ENCODE measurements at regions not wholly inside any gene's neighbourhood (a gene's known extent, or its start where the extent isn't known, plus 50 kb on each side); places are given as distances from the start of the nearest gene placed in this dataset.

DNA sequence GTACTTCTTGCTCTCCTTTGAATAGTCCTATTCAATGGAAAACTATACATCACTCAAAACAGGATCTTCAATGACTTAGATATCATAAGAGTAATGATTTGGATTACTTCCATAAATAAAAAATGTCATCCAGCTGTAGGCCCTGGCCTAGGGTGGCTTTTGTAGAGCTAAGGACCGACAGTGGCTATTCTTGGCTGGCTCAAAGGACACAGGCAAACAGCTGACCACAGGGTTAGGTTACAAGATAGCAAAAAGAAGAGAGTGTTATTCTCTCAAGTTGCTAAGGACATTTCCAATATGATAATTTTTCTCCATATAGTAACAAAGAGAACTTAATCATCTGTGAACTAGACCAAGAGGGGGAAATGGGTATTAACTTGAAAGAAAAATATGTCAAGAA, 495.1 kb downstream of the PLPP3 start:
- TF ChIP-seq, protein P1, sequence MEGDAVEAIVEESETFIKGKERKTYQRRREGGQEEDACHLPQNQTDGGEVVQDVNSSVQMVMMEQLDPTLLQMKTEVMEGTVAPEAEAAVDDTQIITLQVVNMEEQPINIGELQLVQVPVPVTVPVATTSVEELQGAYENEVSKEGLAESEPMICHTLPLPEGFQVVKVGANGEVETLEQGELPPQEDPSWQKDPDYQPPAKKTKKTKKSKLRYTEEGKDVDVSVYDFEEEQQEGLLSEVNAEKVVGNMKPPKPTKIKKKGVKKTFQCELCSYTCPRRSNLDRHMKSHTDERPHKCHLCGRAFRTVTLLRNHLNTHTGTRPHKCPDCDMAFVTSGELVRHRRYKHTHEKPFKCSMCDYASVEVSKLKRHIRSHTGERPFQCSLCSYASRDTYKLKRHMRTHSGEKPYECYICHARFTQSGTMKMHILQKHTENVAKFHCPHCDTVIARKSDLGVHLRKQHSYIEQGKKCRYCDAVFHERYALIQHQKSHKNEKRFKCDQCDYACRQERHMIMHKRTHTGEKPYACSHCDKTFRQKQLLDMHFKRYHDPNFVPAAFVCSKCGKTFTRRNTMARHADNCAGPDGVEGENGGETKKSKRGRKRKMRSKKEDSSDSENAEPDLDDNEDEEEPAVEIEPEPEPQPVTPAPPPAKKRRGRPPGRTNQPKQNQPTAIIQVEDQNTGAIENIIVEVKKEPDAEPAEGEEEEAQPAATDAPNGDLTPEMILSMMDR (IDR thresholded peaks at IDR 0.05; ENCODE audit: control extremely low read depth, extremely low read depth), result no peak

DNA sequence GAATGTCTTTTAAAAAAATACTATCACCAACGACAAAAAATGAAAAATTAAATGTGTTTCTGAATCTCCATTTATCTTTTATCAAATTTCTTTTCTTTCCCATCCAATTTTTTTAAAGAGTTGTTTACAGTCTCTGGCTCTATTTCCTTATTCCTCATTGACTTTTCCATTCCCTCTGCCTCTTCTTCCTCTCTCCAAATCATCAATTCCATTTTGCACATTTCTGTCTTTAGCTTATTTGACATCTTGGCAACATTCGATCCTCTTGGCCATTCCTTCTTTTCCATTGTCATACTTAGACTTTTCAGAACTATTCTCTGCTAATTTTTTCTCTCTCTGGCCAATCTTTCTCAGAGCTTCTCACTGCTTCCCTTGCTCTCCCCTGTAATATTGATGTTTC, 497.6 kb downstream of the PLPP3 start:
- no peak overlapping the region for H3K4me3 ChIP-seq
- H3K36me3 ChIP-seq (ENCODE audit: control insufficient read depth in 4 of 4, insufficient read depth in 4 of 4, low read length in 4 of 4), result no peaks in the 10 kb centered on the region
- TF ChIP-seq, protein P1 (IDR thresholded peaks at IDR 0.05; ENCODE audit: control extremely low read depth, extremely low read depth), result no peak
- no peak overlapping the region for H3K27ac ChIP-seq (ENCODE audit: low read depth in 1 of 2, low read length in 1 of 2)
- no peak overlapping the region for H3K9ac ChIP-seq (ENCODE audit: insufficient read depth in 1 of 2, low read length in 2 of 2)
- H3K4me1 ChIP-seq (ENCODE audit: control insufficient read depth in 5 of 5, insufficient read depth in 5 of 5, low read length in 5 of 5), result peaks cover 0 to 27% (median 2%) of the 10 kb centered on the region in 5 donors
- 62 to 72% methylated on average over 2 of the region's 2 CpGs for WGBS, 2 donors
- no peaks in the 10 kb centered on the region for H3K27me3 ChIP-seq (ENCODE audit: control insufficient read depth in 3 of 3, insufficient read depth in 3 of 3, low read length in 2 of 3)
- peak in 1 of 3 donors; percentile 56 for DNase-seq
- ATAC-seq (ENCODE audit: insufficient read depth, low FRiP score), result no peak
- H3K9me3 ChIP-seq (ENCODE audit: control insufficient read depth in 4 of 4, insufficient read depth in 3 of 4, low read length in 3 of 4), result no peaks in the 10 kb centered on the region

More for the DNA sequence above, 495.1 kb downstream of the PLPP3 start:
- H3K27ac ChIP-seq (ENCODE audit: low read depth in 1 of 2, low read length in 1 of 2), result no peak overlapping the region
- H3K9me3 ChIP-seq (ENCODE audit: control insufficient read depth in 4 of 4, insufficient read depth in 3 of 4, low read length in 3 of 4), result peaks cover 0 to 3% (median 0%) of the 10 kb centered on the region in 4 donors
- peaks cover 0 to 19% (median 2%) of the 10 kb centered on the region in 5 donors for H3K4me1 ChIP-seq (ENCODE audit: control insufficient read depth in 5 of 5, insufficient read depth in 5 of 5, low read length in 5 of 5)
- no peaks in the 10 kb centered on the region for H3K36me3 ChIP-seq (ENCODE audit: control insufficient read depth in 4 of 4, insufficient read depth in 4 of 4, low read length in 4 of 4)
- no peaks in the 10 kb centered on the region for H3K27me3 ChIP-seq (ENCODE audit: control insufficient read depth in 3 of 3, insufficient read depth in 3 of 3, low read length in 2 of 3)
- ATAC-seq (ENCODE audit: insufficient read depth, low FRiP score) (no peak), DNase-seq (no peak)
- WGBS, 2 donors, result 68 to 73% methylated on average over 1 of the region's 1 CpG
- H3K9ac ChIP-seq (ENCODE audit: insufficient read depth in 1 of 2, low read length in 2 of 2), result no peak overlapping the region
- H3K4me3 ChIP-seq, result no peak overlapping the region

DNA sequence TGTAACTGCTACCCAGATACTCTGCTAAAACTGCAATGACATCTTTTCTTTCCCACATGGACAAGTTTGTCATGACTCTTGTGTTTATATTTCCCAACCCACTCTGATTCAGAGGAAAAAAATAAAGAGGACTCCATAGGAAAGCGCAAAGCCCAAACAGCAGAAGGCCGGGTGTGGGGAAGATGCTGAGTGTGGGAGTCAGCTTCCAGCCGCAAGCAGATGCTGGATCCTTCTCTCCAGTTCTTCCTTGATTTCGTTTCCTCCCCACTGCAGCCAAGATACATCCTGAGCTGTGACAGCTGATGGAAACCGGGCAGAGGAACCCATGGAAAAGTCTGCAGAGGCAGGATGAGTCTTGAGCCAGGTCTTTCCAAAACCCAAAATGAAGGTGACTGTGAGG, 498.2 kb downstream of the PLPP3 start:
- WGBS, 2 donors, result 66 to 69% methylated on average over 5 of the region's 5 CpGs
- Histone ChIP-seq H3K9me3 (ENCODE audit: control insufficient read depth in 4 of 4, insufficient read depth in 3 of 4, low read length in 3 of 4) (no peaks in the 10 kb centered on the region), H3K9ac (ENCODE audit: insufficient read depth in 1 of 2, low read length in 2 of 2) (no peak overlapping the region), H3K36me3 (ENCODE audit: control insufficient read depth in 4 of 4, insufficient read depth in 4 of 4, low read length in 4 of 4) (no peaks in the 10 kb centered on the region), H3K4me3 (no peak overlapping the region), H3K27me3 (ENCODE audit: control insufficient read depth in 3 of 3, insufficient read depth in 3 of 3, low read length in 2 of 3) (no peaks in the 10 kb centered on the region), H3K27ac (ENCODE audit: low read depth in 1 of 2, low read length in 1 of 2) (no peak overlapping the region), H3K4me1 (ENCODE audit: control insufficient read depth in 5 of 5, insufficient read depth in 5 of 5, low read length in 5 of 5) (peaks cover 0 to 27% (median 2%) of the 10 kb centered on the region in 5 donors)
- TF ChIP-seq, protein P1 (IDR thresholded peaks at IDR 0.05; ENCODE audit: control extremely low read depth, extremely low read depth), result no peak
- ATAC-seq (ENCODE audit: insufficient read depth, low FRiP score) (peak; percentile 47), DNase-seq (peak; percentile 67 to 95 (median 86))

DNA sequence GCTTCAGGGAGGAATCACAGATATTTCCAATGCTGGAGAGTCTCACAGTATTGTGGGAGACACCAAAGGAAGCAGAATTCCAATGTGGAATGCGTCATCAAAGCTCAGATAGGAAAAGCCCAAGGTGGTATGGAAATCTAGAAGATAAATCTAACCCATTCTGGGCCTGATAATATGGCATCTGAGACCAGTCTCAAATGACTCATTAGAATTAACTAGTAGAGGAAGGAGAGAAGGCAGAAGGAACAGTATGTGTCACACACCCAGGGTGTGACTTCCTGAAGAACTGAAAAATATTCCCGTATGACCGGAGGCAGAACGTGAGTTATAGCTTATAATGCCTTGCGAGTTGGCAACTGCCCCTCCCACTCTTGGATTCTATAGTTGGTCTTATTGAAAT, 499.2 kb downstream of the PLPP3 start:
- 63 to 78% methylated on average over 5 of the region's 5 CpGs for WGBS, 2 donors
- Histone ChIP-seq H3K36me3 (ENCODE audit: control insufficient read depth in 4 of 4, insufficient read depth in 4 of 4, low read length in 4 of 4) (no peaks in the 10 kb centered on the region), H3K4me1 (ENCODE audit: control insufficient read depth in 5 of 5, insufficient read depth in 5 of 5, low read length in 5 of 5) (peaks cover 0 to 27% (median 2%) of the 10 kb centered on the region in 5 donors), H3K4me3 (no peak overlapping the region), H3K9me3 (ENCODE audit: control insufficient read depth in 4 of 4, insufficient read depth in 3 of 4, low read length in 3 of 4) (no peaks in the 10 kb centered on the region), H3K9ac (ENCODE audit: insufficient read depth in 1 of 2, low read length in 2 of 2) (no peak overlapping the region), H3K27me3 (ENCODE audit: control insufficient read depth in 3 of 3, insufficient read depth in 3 of 3, low read length in 2 of 3) (no peaks in the 10 kb centered on the region), H3K27ac (ENCODE audit: low read depth in 1 of 2, low read length in 1 of 2) (no peak overlapping the region)
- no peak for DNase-seq
- TF ChIP-seq, protein P1 (IDR thresholded peaks at IDR 0.05; ENCODE audit: control extremely low read depth, extremely low read depth), result no peak
- ATAC-seq (ENCODE audit: insufficient read depth, low FRiP score), result no peak
